ENCODE measurements at regions not wholly inside any gene's neighbourhood (a gene's known extent, or its start where the extent isn't known, plus 50 kb on each side); places are given as distances from the start of the nearest gene placed in this dataset.
A peak's percentile ranks its signal among the peaks of the same experiment; 100 is the strongest.
"Not testable (repeated sequence)": the region's sequence is repeated elsewhere in the genome, so short reads cannot be mapped to it uniquely, and the experiment has no call there.

DNA sequence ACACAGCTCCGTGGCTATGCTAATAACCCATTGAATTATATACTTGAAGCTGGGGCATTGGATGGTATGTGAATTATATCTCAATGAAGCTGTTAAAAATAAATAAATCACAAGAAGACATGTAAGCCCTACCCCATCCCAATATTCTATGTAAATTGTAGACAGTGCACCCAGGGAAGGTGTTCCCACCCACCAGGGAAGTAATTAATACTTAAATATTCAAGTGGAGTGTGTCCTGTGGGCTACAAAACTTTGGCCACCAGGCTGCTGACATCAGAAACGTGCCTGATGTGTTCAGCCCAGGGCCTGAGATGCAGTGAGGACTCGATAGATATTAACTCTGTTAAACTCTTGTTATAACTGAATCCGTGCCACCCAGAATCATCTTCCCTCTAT is 240.4 kb upstream of the RREB1 start:
- DNase-seq (ENCODE audit: low spot score): no peak

GRCh38 chr6:6869094-6869493 is 238.7 kb upstream of the RREB1 start:
- no peak for DNase-seq (ENCODE audit: low spot score)

- no peak for DNase-seq (ENCODE audit: low spot score)
Measured at GRCh38 chr6:6870921-6871320, 236.8 kb upstream of the RREB1 start.

- DNase-seq (ENCODE audit: low spot score): no peak
Measured at GRCh38 chr6:6872459-6873344, 235.1 kb upstream of the RREB1 start.

GRCh38 chr6:6873778-6874177 is 234.0 kb upstream of the RREB1 start:
- DNase-seq (ENCODE audit: low spot score): no peak

GRCh38 chr6:6875818-6876470 is 231.8 kb upstream of the RREB1 start:
- no peak for DNase-seq (ENCODE audit: low spot score)

- DNase-seq (ENCODE audit: low spot score): not testable (repeated sequence)
Measured at GRCh38 chr6:6877792-6878191, 230.0 kb upstream of the RREB1 start.

GRCh38 chr6:6878887-6879585 is 228.7 kb upstream of the RREB1 start:
- no peak for DNase-seq (ENCODE audit: low spot score)

GRCh38 chr6:6879586-6879974 is 228.2 kb upstream of the RREB1 start:
- not testable (repeated sequence) for DNase-seq (ENCODE audit: low spot score)

GRCh38 chr6:6880745-6881437 is 226.9 kb upstream of the RREB1 start:
- no peak for DNase-seq (ENCODE audit: low spot score)

DNA sequence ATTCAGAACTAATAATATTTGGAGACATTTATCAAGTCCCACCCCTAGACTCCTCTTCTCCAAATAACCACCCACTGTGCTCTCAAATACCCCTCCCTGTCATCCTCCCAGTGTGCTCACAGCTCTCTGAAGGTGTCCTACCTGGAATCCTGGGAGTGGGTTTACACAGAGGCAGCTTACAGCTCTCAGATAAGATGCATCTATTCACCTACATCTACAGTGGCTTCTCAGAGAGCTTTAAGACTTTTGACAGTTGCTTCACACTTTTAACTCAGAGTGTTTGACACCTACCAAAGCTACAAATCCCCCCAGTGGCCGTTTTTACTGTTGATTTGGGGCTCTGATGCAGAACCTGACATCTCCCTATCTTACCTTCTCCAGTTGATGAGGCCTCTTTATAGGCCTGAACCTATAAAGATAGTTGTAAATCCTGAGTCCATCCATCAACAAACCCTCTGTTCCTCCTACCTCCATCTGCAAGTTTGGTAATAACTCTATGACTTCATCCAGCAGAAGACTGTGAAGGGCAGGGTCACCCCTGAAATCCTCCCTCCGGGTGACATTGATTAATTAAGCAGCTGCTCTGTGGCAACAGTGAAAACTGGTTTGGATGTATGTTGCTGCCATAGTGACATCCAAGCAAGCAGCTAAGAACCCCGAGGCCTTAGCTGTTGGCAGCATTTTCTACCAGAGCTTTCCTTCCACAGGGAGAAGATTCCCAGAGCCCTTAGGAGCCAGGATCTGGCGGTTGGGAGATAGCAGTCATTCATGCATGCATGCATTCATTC is 226.1 kb upstream of the RREB1 start:
- DNase-seq (ENCODE audit: low spot score): no peak

GRCh38 chr6:6882592-6882991 is 225.2 kb upstream of the RREB1 start:
- DNase-seq (ENCODE audit: low spot score): no peak

- no peak for DNase-seq (ENCODE audit: low spot score)
Measured at GRCh38 chr6:6883011-6883410, 224.8 kb upstream of the RREB1 start.

DNA sequence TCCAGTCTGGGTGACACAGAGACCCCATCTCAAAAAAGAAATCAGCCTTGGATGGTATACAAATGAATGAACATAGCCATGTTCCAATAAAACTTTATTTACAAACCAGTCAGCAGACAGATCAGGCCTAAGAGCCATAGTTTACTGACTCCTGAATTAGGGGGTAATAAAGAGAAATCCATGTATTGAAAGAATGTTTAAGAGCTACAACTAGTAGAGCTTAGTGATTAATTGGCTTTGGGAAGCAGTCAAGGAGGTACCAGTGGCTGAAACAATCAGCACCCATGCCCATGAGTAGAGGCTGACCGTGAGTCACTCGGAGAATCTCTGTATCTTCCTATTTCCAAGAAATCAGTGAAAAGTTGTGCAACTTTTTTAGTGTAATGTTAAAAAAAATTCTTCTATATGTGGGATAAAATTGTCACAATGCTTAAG is 223.6 kb upstream of the RREB1 start:
- DNase-seq (ENCODE audit: low spot score): no peak

GRCh38 chr6:6884916-6885315 is 222.8 kb upstream of the RREB1 start:
- no peak for DNase-seq (ENCODE audit: low spot score)

- peak; percentile 75 for DNase-seq (ENCODE audit: low spot score)
Measured at GRCh38 chr6:6885521-6886170, 222.1 kb upstream of the RREB1 start.

- peak; percentile 49 for DNase-seq (ENCODE audit: low spot score)
Measured at GRCh38 chr6:6886171-6886885, 221.4 kb upstream of the RREB1 start.

- no peak for DNase-seq (ENCODE audit: low spot score)
Measured at GRCh38 chr6:6886886-6887285, 220.9 kb upstream of the RREB1 start.

DNA sequence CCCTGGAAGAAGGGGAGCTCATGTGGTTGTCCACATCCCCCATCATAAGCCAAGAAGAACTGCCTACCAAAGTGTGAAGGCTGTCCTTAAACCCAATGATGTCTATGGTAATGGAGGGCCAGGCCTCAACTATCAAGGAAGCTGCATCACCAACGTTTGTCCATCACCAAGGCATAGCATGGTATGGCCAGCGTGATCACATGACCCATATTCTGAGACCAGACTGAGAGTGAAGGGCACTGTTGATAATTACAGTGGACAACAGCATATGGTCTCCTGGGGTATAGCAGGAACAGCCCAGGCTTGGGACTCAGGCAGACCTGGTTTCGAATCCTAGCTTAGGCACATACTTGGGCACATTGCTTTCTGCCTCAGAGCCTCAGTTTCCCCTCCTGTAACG is 218.2 kb upstream of the RREB1 start:
- DNase-seq (ENCODE audit: low spot score): no peak

- no peak for DNase-seq (ENCODE audit: low spot score)
Measured at GRCh38 chr6:6890400-6890858, 217.3 kb upstream of the RREB1 start.
